ENCODE measurements at regions not wholly inside any gene's neighbourhood (a gene's known extent, or its start where the extent isn't known, plus 50 kb on each side); places are given as distances from the start of the nearest gene placed in this dataset.

DNA sequence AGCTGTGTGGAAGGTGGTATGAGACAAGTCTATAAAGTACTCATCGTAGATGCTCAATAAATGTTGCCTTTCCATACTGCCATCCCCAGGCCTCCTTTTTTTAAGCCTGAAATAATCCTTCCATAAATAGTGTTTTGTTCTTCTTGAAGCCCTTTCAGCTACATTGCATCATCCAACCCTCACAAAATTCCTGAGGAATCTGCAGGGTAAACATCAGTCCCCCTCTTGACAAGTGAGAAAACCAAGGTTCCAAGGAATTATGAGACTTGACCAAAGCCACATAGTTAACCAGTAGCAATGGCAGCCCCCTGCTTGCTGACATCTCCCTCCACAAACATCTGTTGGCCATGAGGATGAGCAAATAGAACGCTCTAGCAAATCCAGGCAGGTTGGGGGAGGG is 89.7 kb upstream of the CCL1 start:
- WGBS, 4 donors, result 58 to 75% (median 65%) methylated on average over 2 of the region's 2 CpGs
- Histone ChIP-seq H3K4me3 (no peak overlapping the region), H3K36me3 (replicated peaks in 1 of 2) (no peaks in the 10 kb centered on the region), H3K4me1 (replicated peaks in 1 of 2) (no peaks in the 10 kb centered on the region), H3K27me3 (peaks cover 27% of the 10 kb centered on the region), H3K9me3 (replicated peaks in 1 of 3) (no peaks in the 10 kb centered on the region), H3K27ac (no peak overlapping the region)
- TF ChIP-seq POLR2A (IDR thresholded peaks at IDR 0.05), result no peak
- TF ChIP-seq, protein P1, sequence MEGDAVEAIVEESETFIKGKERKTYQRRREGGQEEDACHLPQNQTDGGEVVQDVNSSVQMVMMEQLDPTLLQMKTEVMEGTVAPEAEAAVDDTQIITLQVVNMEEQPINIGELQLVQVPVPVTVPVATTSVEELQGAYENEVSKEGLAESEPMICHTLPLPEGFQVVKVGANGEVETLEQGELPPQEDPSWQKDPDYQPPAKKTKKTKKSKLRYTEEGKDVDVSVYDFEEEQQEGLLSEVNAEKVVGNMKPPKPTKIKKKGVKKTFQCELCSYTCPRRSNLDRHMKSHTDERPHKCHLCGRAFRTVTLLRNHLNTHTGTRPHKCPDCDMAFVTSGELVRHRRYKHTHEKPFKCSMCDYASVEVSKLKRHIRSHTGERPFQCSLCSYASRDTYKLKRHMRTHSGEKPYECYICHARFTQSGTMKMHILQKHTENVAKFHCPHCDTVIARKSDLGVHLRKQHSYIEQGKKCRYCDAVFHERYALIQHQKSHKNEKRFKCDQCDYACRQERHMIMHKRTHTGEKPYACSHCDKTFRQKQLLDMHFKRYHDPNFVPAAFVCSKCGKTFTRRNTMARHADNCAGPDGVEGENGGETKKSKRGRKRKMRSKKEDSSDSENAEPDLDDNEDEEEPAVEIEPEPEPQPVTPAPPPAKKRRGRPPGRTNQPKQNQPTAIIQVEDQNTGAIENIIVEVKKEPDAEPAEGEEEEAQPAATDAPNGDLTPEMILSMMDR (IDR thresholded peaks at IDR 0.05), result no peak
- no peak for DNase-seq
- intact Hi-C loops (cut with DNase I), result no loop called here

DNA sequence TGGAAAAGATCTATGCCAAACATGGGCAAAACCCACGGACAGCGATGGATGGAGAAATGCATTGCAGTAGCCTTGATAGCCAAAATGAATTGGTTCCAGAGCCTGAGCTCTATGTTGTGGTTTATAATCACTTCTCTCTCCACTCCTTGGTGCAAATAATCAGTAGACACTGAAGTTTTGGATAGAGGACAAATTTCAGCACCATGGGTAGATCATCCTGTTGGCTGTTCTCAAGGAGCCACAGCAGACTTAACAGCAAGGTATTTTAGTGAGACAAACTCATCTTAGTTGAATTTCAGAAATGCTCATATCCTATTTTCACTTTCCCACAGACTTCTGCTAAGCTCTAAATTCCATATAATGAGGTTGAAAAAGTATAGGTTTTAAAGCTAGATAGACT is 88.3 kb upstream of the CCL1 start:
- Histone ChIP-seq H3K4me1 (replicated peaks in 1 of 2) (no peaks in the 10 kb centered on the region), H3K4me3 (no peak overlapping the region), H3K9me3 (replicated peaks in 1 of 3) (no peaks in the 10 kb centered on the region), H3K27me3 (peaks cover 19% of the 10 kb centered on the region), H3K27ac (no peak overlapping the region), H3K36me3 (replicated peaks in 1 of 2) (no peaks in the 10 kb centered on the region)
- DNase-seq, result no peak
- 74 to 93% (median 84%) methylated on average over 2 of the region's 2 CpGs for WGBS, 4 donors
- intact Hi-C loops (cut with DNase I), result no loop called here
- no peak for TF ChIP-seq POLR2A (IDR thresholded peaks at IDR 0.05)
- TF ChIP-seq, protein P1 (IDR thresholded peaks at IDR 0.05), result no peak

DNA sequence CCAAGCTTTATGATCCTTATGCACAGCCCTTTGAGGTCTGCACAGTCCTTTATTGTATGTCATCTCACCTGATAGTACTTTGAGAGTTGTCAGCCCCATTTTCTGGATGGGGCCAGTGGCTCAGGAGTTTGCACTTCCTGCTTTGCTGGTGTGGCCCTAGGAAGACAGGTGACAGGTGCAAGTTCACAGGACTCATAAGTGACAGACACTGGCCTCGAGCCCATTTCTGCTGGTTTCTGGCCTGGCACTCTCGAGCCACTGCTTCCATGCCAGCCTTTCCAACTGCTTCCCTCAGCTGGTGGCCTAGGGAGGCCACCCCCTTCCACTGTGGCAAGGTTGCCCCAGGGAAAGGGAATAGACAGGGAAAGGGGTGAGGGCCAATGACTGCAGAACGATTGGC is 84.4 kb upstream of the CCL1 start:
- no peak for TF ChIP-seq POLR2A (IDR thresholded peaks at IDR 0.05)
- TF ChIP-seq, protein P1 (IDR thresholded peaks at IDR 0.05), result no peak
- 34 to 72% (median 63%) methylated on average over 2 to 3 of the region's 3 CpGs for WGBS, 4 donors
- Histone ChIP-seq H3K4me3 (no peak overlapping the region), H3K4me1 (replicated peaks in 1 of 2) (peaks cover 0 to 4% of the 10 kb centered on the region in 2 donors), H3K9me3 (replicated peaks in 1 of 3) (no peaks in the 10 kb centered on the region), H3K27ac (no peak overlapping the region), H3K36me3 (replicated peaks in 1 of 2) (no peaks in the 10 kb centered on the region), H3K27me3 (peaks cover 19% of the 10 kb centered on the region)
- no peak for DNase-seq
- intact Hi-C loops (cut with DNase I), result no loop called here

DNA sequence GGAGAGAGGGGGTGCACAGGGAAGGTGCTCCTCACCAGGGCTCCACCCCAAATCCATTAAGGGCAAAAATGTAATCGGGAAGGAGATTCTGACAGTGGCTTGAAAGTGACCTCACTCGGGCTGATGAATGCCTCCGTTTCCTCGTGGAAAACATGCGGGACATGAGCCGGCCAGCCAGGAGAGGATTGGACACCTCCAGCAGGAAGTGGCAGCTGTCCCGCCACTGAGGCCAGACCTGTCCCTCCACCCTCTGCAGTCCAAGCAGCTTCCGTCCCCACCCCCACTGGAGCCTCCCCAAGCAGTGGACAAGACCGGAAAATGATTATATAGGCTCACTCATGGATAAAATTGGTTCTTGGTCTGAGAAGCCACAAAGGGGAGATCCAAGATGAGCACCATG is 82.1 kb upstream of the CCL1 start:
- WGBS, 4 donors, result 64 to 76% (median 73%) methylated on average over 8 to 9 of the region's 9 CpGs
- intact Hi-C loops (cut with DNase I), result no loop called here
- no peak overlapping the region for H3K27ac ChIP-seq
- TF ChIP-seq, protein P1 (IDR thresholded peaks at IDR 0.05), result no peak
- TF ChIP-seq POLR2A (IDR thresholded peaks at IDR 0.05), result no peak
- no peaks in the 10 kb centered on the region for H3K36me3 ChIP-seq (replicated peaks in 1 of 2)
- peaks cover 6% of the 10 kb centered on the region for H3K27me3 ChIP-seq
- no peak overlapping the region for H3K4me3 ChIP-seq
- no peak for DNase-seq
- H3K9me3 ChIP-seq (replicated peaks in 1 of 3), result no peaks in the 10 kb centered on the region
- H3K4me1 ChIP-seq (replicated peaks in 1 of 2), result peaks cover 0 to 4% of the 10 kb centered on the region in 2 donors
